Testis (tissue), 2 donors: ENCODE measurements at regions not wholly inside any gene's neighbourhood (a gene's known extent, or its start where the extent isn't known, plus 50 kb on each side); places are given as distances from the start of the nearest gene placed in this dataset.

ENCODE experiments used
- CTCF ChIP-seq, 3 experiments: fragments of 450-650 bp in 2 of 3; fragments of 200-600 bp in 1 of 3; sonication (generic) in 1 of 3; IDR thresholded peaks; one replicate each; pipeline ENCODE4 v1.5.1; 2016 to 2019; ENCODE audit warnings: antibody characterized with exemption in 3 of 3, mild to moderate bottlenecking in 2 of 3, moderate library complexity in 1 of 3
- POLR2A ChIP-seq: fragments of 450-650 bp; IDR thresholded peaks from one replicate; pipeline ENCODE4 v1.6.1; 2017; ENCODE audit warnings: antibody characterized with exemption, mild to moderate bottlenecking, moderate library complexity

DNA sequence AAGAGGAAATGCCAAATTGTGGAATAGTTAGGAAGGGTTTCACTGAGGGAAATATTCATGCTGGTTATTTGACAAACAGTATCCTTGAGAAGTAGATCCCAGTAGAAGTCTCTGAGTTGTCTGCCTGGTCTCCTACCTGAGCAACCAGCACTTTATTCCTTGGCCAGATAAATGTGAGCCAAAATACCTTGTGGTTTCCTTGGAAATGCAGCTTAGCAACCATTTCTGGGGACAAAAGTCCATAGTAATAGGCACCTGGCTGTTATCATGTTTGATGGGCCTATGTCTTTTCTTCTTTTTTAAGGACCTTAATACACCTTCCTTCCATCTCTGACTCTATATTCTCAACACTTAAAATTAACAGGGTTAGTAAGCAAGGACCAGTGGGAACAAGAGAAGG is 217.1 kb upstream of the MARCKS start:
- TF ChIP-seq CTCF (IDR thresholded peaks at IDR 0.05) = no peak
- TF ChIP-seq POLR2A = no peak
